GM12878 (cell line): ENCODE measurements at regions not wholly inside any gene's neighbourhood (a gene's known extent, or its start where the extent isn't known, plus 50 kb on each side); places are given as distances from the start of the nearest gene placed in this dataset.

Experiments used
- ATAC-seq: fragments of 200-7000 bp; cut with Tn5 transposase; 3 replicates; pipeline ENCODE4 v1.9.1; 2020; ENCODE audit warnings: mild to moderate bottlenecking, moderate library complexity
- BruUV-seq: library from RNA; stranded (reverse); fragments of 400-500 nt; replicated peaks from 2 replicates; lab custom pipeline; 2021; lab: Mats Ljungman, UMichigan
- CTCF ChIA-PET: fragments of 300-600 bp; sonication (Branson Sonifier 250); formaldehyde crosslinking; extraction: SDS; loops from one replicate; lab custom pipeline; 2021; ENCODE audit warnings: inconsistent platforms; lab: Yijun Ruan, JAX
- POLR2A ChIA-PET: fragments of 350-600 bp; formaldehyde crosslinking; extraction: SDS; loops from one replicate; lab custom pipeline; 2021; ENCODE audit warnings: inconsistent platforms; lab: Charles Lee
- RAD21 ChIA-PET: fragments of 300-600 bp; sonication (Branson Sonifier 250); formaldehyde crosslinking; loops from one replicate; lab custom pipeline; 2023; ENCODE audit warnings: antibody characterized with exemption; ENCODE audit not compliant: unreplicated experiment; lab: Charles Lee
- SMC1A ChIA-PET: fragments of 300-600 bp; sonication (Branson Sonifier 250); formaldehyde crosslinking; loops from one replicate; lab custom pipeline; 2023; ENCODE audit not compliant: unreplicated experiment, uncharacterized antibody; lab: Charles Lee
- DNase-seq: peaks from one replicate; pipeline ENCODE4 v3.0.0-alpha.2; 2011; ENCODE audit warnings: low read depth, low spot score
- FAIRE-seq: peaks from 3 replicates; lab custom pipeline; 2011; peaks lifted over from hg19 to GRCh38; lab: Jason Lieb, UNC
- H2AFZ ChIP-seq: 2 replicates; pipeline ENCODE4 v1.6.0; 2011; ENCODE audit warnings: low read depth, low read length, control low read depth; ENCODE audit not compliant: control insufficient read depth
- H3K27ac ChIP-seq: 2 replicates; pipeline ENCODE4 v1.5.1; 2011; ENCODE audit warnings: control low read depth; ENCODE audit not compliant: control insufficient read depth, insufficient read depth
- H3K27me3 ChIP-seq, 2 experiments: replicated peaks in 1 of 2; 2 replicates each; pipeline versions ENCODE4 v1.6.0 to v1.6.1; 2011; ENCODE audit warnings: low read length in 1 of 2; ENCODE audit not compliant: control insufficient read depth in 2 of 2, insufficient read depth in 2 of 2
- H3K36me3 ChIP-seq, 2 experiments: 2 replicates each; pipeline ENCODE4 v1.5.1; 2011; ENCODE audit warnings: low read length in 1 of 2; ENCODE audit not compliant: control insufficient read depth in 2 of 2, insufficient read depth in 2 of 2
- H3K4me1 ChIP-seq: 2 replicates; pipeline ENCODE4 v1.6.1; 2011; ENCODE audit warnings: mild to moderate bottlenecking, low read length, moderate library complexity, mixed read lengths; ENCODE audit not compliant: control insufficient read depth, insufficient read depth
- H3K4me2 ChIP-seq: 2 replicates; pipeline ENCODE4 v1.6.0; 2011; ENCODE audit warnings: control low read depth; ENCODE audit not compliant: control insufficient read depth, insufficient read depth
- H3K4me3 ChIP-seq: fragments of 200-600 bp; sonication (generic); 2 replicates; pipeline ENCODE4 v1.5.1; 2016
- H3K79me2 ChIP-seq: 2 replicates; pipeline ENCODE4 v1.6.0; 2011; ENCODE audit warnings: low read length; ENCODE audit not compliant: control insufficient read depth, insufficient read depth
- H3K9ac ChIP-seq: 2 replicates; pipeline ENCODE4 v1.8.0; 2011; ENCODE audit warnings: low read length, control low read depth, mixed read lengths; ENCODE audit not compliant: control insufficient read depth, insufficient read depth
- H3K9me3 ChIP-seq: replicated peaks from 3 replicates; pipeline ENCODE4 v1.5.1; 2011; ENCODE audit warnings: mild to moderate bottlenecking, low read length; ENCODE audit not compliant: control insufficient read depth, insufficient read depth
- H4K20me1 ChIP-seq: 2 replicates; pipeline ENCODE4 v1.6.0; 2011; ENCODE audit not compliant: control insufficient read depth, insufficient read depth
- CREM ChIP-seq: IDR thresholded peaks from 2 replicates; pipeline ENCODE4 v1.6.1; 2014; ENCODE audit warnings: antibody characterized with exemption, low read depth
- MTA3 ChIP-seq: IDR thresholded peaks from 2 replicates; pipeline ENCODE4 v1.6.1; 2012; ENCODE audit warnings: low read length, inconsistent platforms, borderline replicate concordance
- NR2F1 ChIP-seq: fragments of 450-650 bp; conservative IDR thresholded peaks from 2 replicates; pipeline ENCODE4 v1.6.1; 2017; ENCODE audit warnings: mild to moderate bottlenecking
- RUNX3 ChIP-seq: IDR thresholded peaks from 2 replicates; pipeline ENCODE4 v1.6.1; 2012; ENCODE audit warnings: low read length, inconsistent platforms
- SIX5 ChIP-seq: IDR thresholded peaks from 2 replicates; pipeline ENCODE4 v1.6.1; 2011; ENCODE audit warnings: mild to moderate bottlenecking, low read depth, low read length, moderate library complexity; ENCODE audit not compliant: severe bottlenecking
- TARDBP ChIP-seq: IDR thresholded peaks from 2 replicates; pipeline ENCODE4 v1.6.1; 2016; ENCODE audit warnings: borderline replicate concordance
- TCF3 ChIP-seq: IDR thresholded peaks from 2 replicates; pipeline ENCODE4 v1.6.1; 2012; ENCODE audit warnings: low read depth, mild to moderate bottlenecking, low read length, borderline replicate concordance; ENCODE audit not compliant: insufficient read depth
- ZNF592 ChIP-seq: fragments of 450-650 bp; IDR thresholded peaks from 2 replicates; pipeline ENCODE4 v1.6.1; 2017; ENCODE audit warnings: mild to moderate bottlenecking, moderate library complexity
- WGBS: methylation state at CpG from one replicate; pipeline ENCODE4 v1.1.6; 2016; ENCODE audit warnings: low lambda C conversion rate; ENCODE audit not compliant: insufficient replicate concordance, insufficient coverage; ENCODE audit errors: missing lambda C conversion rate; 5-methylcytosine and 5-hydroxymethylcytosine counted together
- in situ Hi-C: fragments of 300-500 bp; cut with MboI; formaldehyde crosslinking; loops from 9 replicates; pipeline ENCODE4 v1.14.3; 2018; ENCODE audit warnings: mixed read lengths
- intact Hi-C: fragments of 100-400 bp; cut with micrococcal nuclease; formaldehyde crosslinking; loops from one replicate; pipeline ENCODE4 v1.14.2; 2022; ENCODE audit not compliant: unreplicated experiment

- in situ Hi-C loops, result no loop called here
- H3K9me3 ChIP-seq, result no peaks in the 10 kb centered on the region; the same call in 1 of the 3 replicates
- BruUV-seq, result no TSS peak
- no peak overlapping the region for H3K27ac ChIP-seq
- POLR2A ChIA-PET, result no interaction called here
- SMC1A ChIA-PET, result no interaction called here
- DNase-seq, result no peak
- no peak for ATAC-seq
- RAD21 ChIA-PET, result no interaction called here
- H3K36me3 ChIP-seq, result no peaks in the 10 kb centered on the region
- H4K20me1 ChIP-seq, result no peaks in the 10 kb centered on the region
- no peaks in the 10 kb centered on the region for H3K27me3 ChIP-seq
- intact Hi-C loops, result no loop called here
- H3K79me2 ChIP-seq, result no peaks in the 10 kb centered on the region
- no peak overlapping the region for H3K4me2 ChIP-seq
- CTCF ChIA-PET, result interaction anchor here (0.7 to 1.4 kb wide), 2 partner anchors 95 to 830 kb away, joined by 3 read pairs; no protein-coding TSS in a partner anchor
- no peaks in the 10 kb centered on the region for H3K4me1 ChIP-seq
- no peak for FAIRE-seq
- TF ChIP-seq TCF3 (no peak), RUNX3 (no peak), CREM (no peak), ZNF592 (no peak), TARDBP (no peak), MTA3 (no peak), SIX5 (no peak), NR2F1 (no peak)
- H3K9ac ChIP-seq, result no peak overlapping the region
- WGBS, result 5% methylated on average over 1 of the region's 1 CpG
- H3K4me3 ChIP-seq, result no peak overlapping the region
- H2AFZ ChIP-seq, result no peak overlapping the region
These were observed 89.4 kb downstream of the TPRA1 start for GRCh38 chr3:127501177-127501576.
